ENCODE measurements at regions not wholly inside any gene's neighbourhood (a gene's known extent, or its start where the extent isn't known, plus 50 kb on each side); places are given as distances from the start of the nearest gene placed in this dataset.

GRCh38 chr6:140317950-140318349 lies 943.5 kb upstream of the CITED2 start:
- TF ChIP-seq CTCF (IDR thresholded peaks at IDR 0.05; ENCODE audit: poor library complexity, severe bottlenecking) (no peak), POLR2AphosphoS5 (IDR thresholded peaks at IDR 0.05) (no peak)

All from neural cell (in vitro differentiated cells).